GM23338 (cell line): ENCODE measurements at regions not wholly inside any gene's neighbourhood (a gene's known extent, or its start where the extent isn't known, plus 50 kb on each side); places are given as distances from the start of the nearest gene placed in this dataset.
A peak's percentile ranks its signal among the peaks of the same experiment; 100 is the strongest.

Experiments used
- ATAC-seq: fragments of 200-7000 bp; cut with Tn5 transposase; 3 replicates; pipeline ENCODE4 v1.9.1; 2020
- DNase-seq: peaks from one replicate; pipeline ENCODE4 v3.0.0-alpha.2; 2015; ENCODE audit warnings: low spot score
- H2AFZ ChIP-seq: fragments of 200-600 bp; sonication (generic); 2 replicates; pipeline ENCODE4 v1.8.0; 2016; ENCODE audit warnings: antibody characterized with exemption, mild to moderate bottlenecking, moderate library complexity
- H3F3A ChIP-seq: fragments of 200-600 bp; sonication (generic); replicated peaks from 2 replicates; pipeline ENCODE4 v1.8.0; 2017; ENCODE audit warnings: antibody characterized with exemption, mixed run types, low read depth
- H3K27ac ChIP-seq: fragments of 200-600 bp; sonication (generic); 2 replicates; pipeline ENCODE4 v1.6.1; 2016; ENCODE audit warnings: low read depth
- H3K27me3 ChIP-seq: fragments of 200-600 bp; sonication (generic); 2 replicates; pipeline ENCODE4 v1.8.0; 2016; ENCODE audit warnings: mild to moderate bottlenecking, mixed run types, moderate library complexity; ENCODE audit not compliant: insufficient read depth
- H3K36me3 ChIP-seq: fragments of 200-600 bp; sonication (generic); 2 replicates; pipeline ENCODE4 v1.8.0; 2016; ENCODE audit warnings: mild to moderate bottlenecking; ENCODE audit not compliant: insufficient read depth
- H3K4me1 ChIP-seq: fragments of 200-600 bp; sonication (generic); 2 replicates; pipeline ENCODE4 v1.8.0; 2016; ENCODE audit warnings: mild to moderate bottlenecking, moderate library complexity; ENCODE audit not compliant: insufficient read depth
- H3K4me2 ChIP-seq: fragments of 200-600 bp; sonication (generic); 2 replicates; pipeline ENCODE4 v1.7.1; 2017; ENCODE audit warnings: mixed run types
- H3K4me3 ChIP-seq: fragments of 200-600 bp; sonication (generic); 2 replicates; pipeline ENCODE4 v1.6.1; 2016; ENCODE audit warnings: mixed run types
- H3K79me2 ChIP-seq: fragments of 200-600 bp; sonication (generic); replicated peaks from 2 replicates; pipeline ENCODE4 v1.8.0; 2017; ENCODE audit warnings: mild to moderate bottlenecking; ENCODE audit not compliant: insufficient read depth
- H3K9me2 ChIP-seq: fragments of 200-600 bp; sonication (generic); 2 replicates; pipeline ENCODE4 v1.8.0; 2017; ENCODE audit not compliant: insufficient read depth
- H4K20me1 ChIP-seq: fragments of 200-600 bp; sonication (generic); replicated peaks from 2 replicates; pipeline ENCODE4 v1.8.0; 2017; ENCODE audit warnings: mild to moderate bottlenecking; ENCODE audit not compliant: insufficient read depth
- H3K27ac Mint-ChIP-seq: 2 replicates; pipeline ENCODE4 v1.8.0; 2020; ENCODE audit warnings: inconsistent platforms, mild to moderate bottlenecking, moderate library complexity, mixed read lengths
- H3K27me3 Mint-ChIP-seq: 3 replicates; pipeline ENCODE4 v1.8.0; 2022; ENCODE audit warnings: low read depth, mild to moderate bottlenecking, moderate library complexity, mixed read lengths, inconsistent platforms; ENCODE audit not compliant: insufficient read depth, poor library complexity
- H3K36me3 Mint-ChIP-seq: 3 replicates; pipeline ENCODE4 v1.8.0; 2021; ENCODE audit warnings: low read depth, mild to moderate bottlenecking, inconsistent platforms, moderate library complexity, mixed read lengths
- H3K4me1 Mint-ChIP-seq: 3 replicates; pipeline ENCODE4 v1.8.0; 2020; ENCODE audit warnings: mild to moderate bottlenecking, inconsistent platforms, mixed read lengths
- H3K4me3 Mint-ChIP-seq: 3 replicates; pipeline ENCODE4 v1.8.0; 2021; ENCODE audit warnings: moderate library complexity, mild to moderate bottlenecking, inconsistent platforms, mixed read lengths
- H3K9me3 Mint-ChIP-seq: 3 replicates; pipeline ENCODE4 v1.8.0; 2020; ENCODE audit warnings: moderate library complexity, mild to moderate bottlenecking, inconsistent platforms, mixed read lengths
- CREB1 ChIP-seq: fragments of 250-450 bp; sonication (Bioruptor Pico); IDR thresholded peaks from 2 replicates; pipeline ENCODE4 v1.5.0; 2020; ENCODE audit warnings: low read depth, mild to moderate bottlenecking, moderate library complexity
- EZH2phosphoT487 ChIP-seq: fragments of 200-600 bp; sonication (generic); IDR thresholded peaks from one replicate; pipeline ENCODE4 v1.8.1; 2018; ENCODE audit warnings: antibody characterized with exemption; ENCODE audit not compliant: unreplicated experiment
- JUNB ChIP-seq: IDR thresholded peaks from one replicate; pipeline ENCODE4 v1.6.1; 2016; ENCODE audit warnings: antibody characterized with exemption; ENCODE audit not compliant: unreplicated experiment
- NANOG ChIP-seq: IDR thresholded peaks from 2 replicates; pipeline ENCODE4 v1.6.1; 2016; ENCODE audit warnings: antibody characterized with exemption, borderline replicate concordance
- POLR2AphosphoS5 ChIP-seq: IDR thresholded peaks from 2 replicates; pipeline ENCODE4 v1.6.1; 2016; ENCODE audit warnings: antibody characterized with exemption, low read depth
- ZNF114 ChIP-seq: fragments of 250-450 bp; sonication (Bioruptor Pico); IDR thresholded peaks from 2 replicates; pipeline ENCODE4 v1.5.0; 2020; ENCODE audit warnings: mild to moderate bottlenecking, moderate library complexity
- ZNF462 ChIP-seq: fragments of 250-450 bp; sonication (Bioruptor Pico); IDR thresholded peaks from 2 replicates; pipeline ENCODE4 v1.5.0; 2020; ENCODE audit warnings: mild to moderate bottlenecking, moderate library complexity
- TF ChIP-seq, protein P1 (sequence below): IDR thresholded peaks from 2 replicates; pipeline ENCODE4 v1.6.1; 2016; ENCODE audit warnings: antibody characterized with exemption

DNA sequence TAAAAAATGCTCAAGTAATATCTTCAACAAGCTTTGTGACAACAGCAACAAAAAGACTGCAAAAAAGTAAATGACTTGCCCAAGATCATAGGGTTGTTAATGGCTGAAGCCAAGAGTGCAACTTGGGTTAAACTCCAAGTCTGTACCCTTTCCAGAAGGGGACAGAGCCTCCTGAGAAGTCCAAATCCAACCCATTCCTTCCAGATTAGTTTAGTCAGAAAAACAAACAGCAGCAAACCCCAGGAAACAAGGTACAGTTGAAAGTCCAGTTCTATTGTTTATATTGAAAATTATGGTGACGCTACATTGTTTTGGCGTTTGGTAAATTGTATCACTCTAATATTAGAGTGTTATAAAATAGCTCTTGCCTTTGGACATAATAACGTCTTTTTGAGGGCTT is 239.9 kb downstream of the SPTSSA start (continued):
- no peak for TF ChIP-seq CREB1 (CRISPR knock-in tag)
- no peak for TF ChIP-seq ZNF462
- TF ChIP-seq POLR2AphosphoS5, result no peak
- TF ChIP-seq ZNF114 (CRISPR knock-in tag), result no peak
- no peak for TF ChIP-seq JUNB
- TF ChIP-seq, protein P1, sequence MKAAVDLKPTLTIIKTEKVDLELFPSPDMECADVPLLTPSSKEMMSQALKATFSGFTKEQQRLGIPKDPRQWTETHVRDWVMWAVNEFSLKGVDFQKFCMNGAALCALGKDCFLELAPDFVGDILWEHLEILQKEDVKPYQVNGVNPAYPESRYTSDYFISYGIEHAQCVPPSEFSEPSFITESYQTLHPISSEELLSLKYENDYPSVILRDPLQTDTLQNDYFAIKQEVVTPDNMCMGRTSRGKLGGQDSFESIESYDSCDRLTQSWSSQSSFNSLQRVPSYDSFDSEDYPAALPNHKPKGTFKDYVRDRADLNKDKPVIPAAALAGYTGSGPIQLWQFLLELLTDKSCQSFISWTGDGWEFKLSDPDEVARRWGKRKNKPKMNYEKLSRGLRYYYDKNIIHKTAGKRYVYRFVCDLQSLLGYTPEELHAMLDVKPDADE, result no peak
- no peak for TF ChIP-seq EZH2phosphoT487
- no peak for TF ChIP-seq NANOG

DNA sequence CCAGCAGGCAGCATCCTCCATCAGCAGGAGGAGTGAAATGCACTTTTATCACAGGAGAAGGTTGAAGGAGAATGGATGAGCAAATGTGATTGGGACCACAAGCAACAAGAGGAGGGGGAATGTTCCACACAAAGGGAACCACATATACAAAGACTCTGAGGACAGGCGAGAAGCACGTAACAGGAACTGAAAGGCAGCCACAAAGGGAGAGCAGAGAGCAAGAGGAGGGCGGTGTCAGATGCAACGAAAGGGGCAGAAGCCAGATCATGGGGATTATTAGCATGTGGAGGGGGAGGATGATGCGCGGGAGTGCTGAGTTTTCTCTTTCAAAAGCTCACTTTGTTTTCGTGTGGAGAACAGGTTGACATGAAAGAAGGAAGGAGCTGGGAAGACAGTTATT is 241.1 kb downstream of the SPTSSA start:
- peak; percentile 14 for DNase-seq
- no peak overlapping the region for H3K27ac ChIP-seq
- no peaks in the 10 kb centered on the region for H3K36me3 ChIP-seq
- no peaks in the 10 kb centered on the region for H3K79me2 ChIP-seq
- H4K20me1 ChIP-seq, result no peaks in the 10 kb centered on the region
- H2AFZ ChIP-seq, result peak overlapping the region; percentile 93
- Mint-ChIP-seq H3K4me1 (peaks cover 14% of the 10 kb centered on the region), H3K27me3 (no peaks in the 10 kb centered on the region), H3K4me3 (no peak overlapping the region), H3K36me3 (no peaks in the 10 kb centered on the region), H3K27ac (no peak overlapping the region), H3K9me3 (no peaks in the 10 kb centered on the region)
- H3K4me1 ChIP-seq, result peaks cover 18% of the 10 kb centered on the region; the same call in 1 of the 2 replicates
- H3K9me2 ChIP-seq, result peaks cover 5% of the 10 kb centered on the region
- H3K4me2 ChIP-seq, result no peak overlapping the region
- H3K27me3 ChIP-seq, result no peaks in the 10 kb centered on the region
- H3K4me3 ChIP-seq, result no peak overlapping the region
- ATAC-seq, result peak; percentile 46; the same call in 2 of the 3 replicates
- H3F3A ChIP-seq, result no peaks in the 10 kb centered on the region
- no peak for TF ChIP-seq NANOG
- no peak for TF ChIP-seq JUNB
- TF ChIP-seq, protein P1, result no peak
- TF ChIP-seq EZH2phosphoT487, result no peak
